Right lobe of liver (tissue), 4 donors: ENCODE measurements at regions not wholly inside any gene's neighbourhood (a gene's known extent, or its start where the extent isn't known, plus 50 kb on each side); places are given as distances from the start of the nearest gene placed in this dataset.

Experiments
- POLR2A ChIP-seq: fragments of 450-650 bp; IDR thresholded peaks from one replicate; pipeline ENCODE4 v1.6.1; 2017; ENCODE audit warnings: antibody characterized with exemption, mild to moderate bottlenecking
- TF ChIP-seq, protein P1 (sequence below), 4 donors: fragments of 200-600 bp in 3 of 4; fragments of 450-650 bp in 1 of 4; IDR thresholded peaks; one replicate each; pipeline versions ENCODE4 v1.5.1 to v1.8.0; 2016 to 2022; ENCODE audit warnings: antibody characterized with exemption in 4 of 4, mild to moderate bottlenecking in 2 of 4
- donor health status: DM: no; HTN: no; CAD: no.
- donor health status: DM: no; HTN: no; CAD: no.
- donor health status: DM: no; HTN: yes; CAD: no.

DNA sequence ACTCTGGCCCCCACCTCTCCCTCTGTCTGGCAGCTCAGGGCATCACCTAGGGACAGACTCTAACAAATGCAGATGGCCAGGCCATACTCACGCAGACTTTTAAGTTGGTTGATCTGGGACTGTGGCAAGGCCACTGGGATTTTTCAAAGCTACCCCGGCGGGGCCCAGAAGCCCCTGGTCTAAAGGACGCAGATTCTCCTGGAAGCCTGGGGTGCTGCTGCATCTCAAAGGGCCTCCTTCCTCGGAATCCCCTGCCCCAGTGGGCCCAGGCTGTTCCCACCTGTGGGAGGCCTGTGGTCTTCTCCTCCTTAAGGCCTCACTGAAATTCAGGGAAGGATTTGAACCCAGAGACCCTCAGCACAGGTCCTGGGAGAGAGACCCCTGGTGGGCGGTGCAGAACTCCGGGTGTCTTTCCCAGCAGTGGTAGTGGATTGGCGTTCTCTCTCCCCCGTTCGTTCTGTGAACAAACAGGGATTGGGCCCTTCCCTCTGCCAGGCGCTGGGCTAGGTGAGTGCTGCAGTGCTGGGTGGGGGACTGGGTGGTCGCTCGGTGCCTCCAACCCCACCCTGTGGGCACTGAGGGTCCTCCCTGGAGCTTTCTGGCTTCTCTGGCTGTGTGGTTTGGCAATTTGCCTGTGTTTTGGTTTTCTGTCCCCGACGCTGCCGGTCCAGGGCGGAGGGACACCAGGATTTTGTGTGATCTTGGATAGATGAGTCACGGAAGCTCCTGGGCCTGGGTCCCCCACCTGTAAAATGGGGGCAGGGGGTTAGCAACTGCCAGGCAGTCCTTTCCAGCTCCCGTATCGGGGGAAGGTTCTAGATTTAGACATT is 160.5 kb upstream of the GSE1 start:
- TF ChIP-seq, protein P1, sequence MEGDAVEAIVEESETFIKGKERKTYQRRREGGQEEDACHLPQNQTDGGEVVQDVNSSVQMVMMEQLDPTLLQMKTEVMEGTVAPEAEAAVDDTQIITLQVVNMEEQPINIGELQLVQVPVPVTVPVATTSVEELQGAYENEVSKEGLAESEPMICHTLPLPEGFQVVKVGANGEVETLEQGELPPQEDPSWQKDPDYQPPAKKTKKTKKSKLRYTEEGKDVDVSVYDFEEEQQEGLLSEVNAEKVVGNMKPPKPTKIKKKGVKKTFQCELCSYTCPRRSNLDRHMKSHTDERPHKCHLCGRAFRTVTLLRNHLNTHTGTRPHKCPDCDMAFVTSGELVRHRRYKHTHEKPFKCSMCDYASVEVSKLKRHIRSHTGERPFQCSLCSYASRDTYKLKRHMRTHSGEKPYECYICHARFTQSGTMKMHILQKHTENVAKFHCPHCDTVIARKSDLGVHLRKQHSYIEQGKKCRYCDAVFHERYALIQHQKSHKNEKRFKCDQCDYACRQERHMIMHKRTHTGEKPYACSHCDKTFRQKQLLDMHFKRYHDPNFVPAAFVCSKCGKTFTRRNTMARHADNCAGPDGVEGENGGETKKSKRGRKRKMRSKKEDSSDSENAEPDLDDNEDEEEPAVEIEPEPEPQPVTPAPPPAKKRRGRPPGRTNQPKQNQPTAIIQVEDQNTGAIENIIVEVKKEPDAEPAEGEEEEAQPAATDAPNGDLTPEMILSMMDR (IDR thresholded peaks at IDR 0.05): no peak
- TF ChIP-seq POLR2A: no peak
